Body of pancreas (tissue), 4 donors: ENCODE measurements at regions not wholly inside any gene's neighbourhood (a gene's known extent, or its start where the extent isn't known, plus 50 kb on each side); places are given as distances from the start of the nearest gene placed in this dataset.
A peak's percentile ranks its signal among the peaks of the same experiment; 100 is the strongest.

Source experiments
- ATAC-seq: fragments of 150-250 bp; one replicate; pipeline ENCODE4 v1.9.1; 2016
- DNase-seq, 4 donors: peaks; one replicate each; pipeline ENCODE4 v3.0.0-alpha.2; 2019
- H3K27ac ChIP-seq, 4 donors: fragments of 200-600 bp; sonication (generic); 1 replicate in 3 of 4; 2 replicates in 1 of 4; pipeline versions ENCODE4 v1.5.1 to v1.6.1; 2016 to 2019; ENCODE audit warnings: mild to moderate bottlenecking in 1 of 4, mixed read lengths in 1 of 4, moderate library complexity in 1 of 4
- H3K27me3 ChIP-seq, 2 donors: fragments of 200-600 bp; sonication (generic); one replicate each; pipeline ENCODE4 v1.6.0; 2016; ENCODE audit warnings: mild to moderate bottlenecking in 1 of 2
- H3K36me3 ChIP-seq, 2 donors: fragments of 200-600 bp; sonication (generic); replicated peaks in 1 of 2; 2 replicates each; pipeline ENCODE4 v1.5.1; 2016; ENCODE audit warnings: low read depth in 2 of 2; ENCODE audit not compliant: insufficient read depth in 1 of 2
- H3K4me1 ChIP-seq: fragments of 200-600 bp; sonication (generic); one replicate; pipeline ENCODE4 v1.6.0; 2016
- H3K4me3 ChIP-seq, 2 donors: fragments of 200-600 bp; sonication (generic); 1 replicate in 1 of 2; 2 replicates in 1 of 2; pipeline ENCODE4 v1.5.1; 2016 to 2019
- H3K9me3 ChIP-seq, 3 donors: fragments of 200-600 bp; sonication (generic); 1 replicate in 2 of 3; 2 replicates in 1 of 3; pipeline ENCODE4 v1.5.1; 2016
- CTCF ChIP-seq, 7 experiments: fragments of 450-650 bp in 4 of 7; fragments of 200-600 bp in 3 of 7; sonication (generic) in 3 of 7; IDR thresholded peaks; one replicate each; pipeline ENCODE4 v1.5.1; 2016 to 2019; ENCODE audit warnings: antibody characterized with exemption in 7 of 7
- POLR2A ChIP-seq, 3 donors: fragments of 450-650 bp; IDR thresholded peaks; one replicate each; pipeline ENCODE4 v1.6.1; 2016; ENCODE audit warnings: antibody characterized with exemption in 3 of 3, mild to moderate bottlenecking in 2 of 3
- WGBS, 2 donors: methylation state at CpG; one replicate each; pipeline ENCODE4 v1.1.5; 2017; 5-methylcytosine and 5-hydroxymethylcytosine counted together
- intact Hi-C: fragments of 100-400 bp; cut with DNase I; formaldehyde crosslinking; loops from one replicate; pipeline ENCODE4 v1.15.1; 2023

GRCh38 chr1:80066060-80066459 lies 1059.5 kb upstream of the ADGRL4 start:
- no peak overlapping the region for H3K4me3 ChIP-seq
- H3K4me1 ChIP-seq, result no peaks in the 10 kb centered on the region
- no peaks in the 10 kb centered on the region for H3K36me3 ChIP-seq
- TF ChIP-seq CTCF (IDR thresholded peaks at IDR 0.05) (no peak), POLR2A (IDR thresholded peaks at IDR 0.05) (no peak)
- 24 to 28% methylated on average over 2 of the region's 2 CpGs for WGBS, 2 donors
- no peak for ATAC-seq
- H3K27me3 ChIP-seq, result no peaks in the 10 kb centered on the region
- no peak for DNase-seq
- intact Hi-C loops, result no loop called here
- H3K27ac ChIP-seq, result no peak overlapping the region
- no peaks in the 10 kb centered on the region for H3K9me3 ChIP-seq

- no peak for ATAC-seq
- no peak overlapping the region for H3K4me3 ChIP-seq
These were observed 1058.0 kb upstream of the ADGRL4 start for GRCh38 chr1:80064524-80064923.

GRCh38 chr1:80059940-80060339 lies 1053.4 kb upstream of the ADGRL4 start:
- H3K27ac ChIP-seq, result no peak overlapping the region
- H3K4me1 ChIP-seq, result no peaks in the 10 kb centered on the region
- no peak overlapping the region for H3K4me3 ChIP-seq
- H3K27me3 ChIP-seq, result no peaks in the 10 kb centered on the region
- no peaks in the 10 kb centered on the region for H3K36me3 ChIP-seq
- no peaks in the 10 kb centered on the region for H3K9me3 ChIP-seq
- DNase-seq (no peak), ATAC-seq (no peak)
- WGBS, 2 donors, result 78 to 93% methylated on average over 4 of the region's 4 CpGs
- intact Hi-C loops, result no loop called here
- TF ChIP-seq CTCF (IDR thresholded peaks at IDR 0.05) (no peak), POLR2A (IDR thresholded peaks at IDR 0.05) (no peak)

More at GRCh38 chr1:80064524-80064923, 1058.0 kb upstream of the ADGRL4 start:
- Histone ChIP-seq H3K9me3 (no peaks in the 10 kb centered on the region), H3K4me1 (no peaks in the 10 kb centered on the region), H3K27ac (no peak overlapping the region), H3K27me3 (no peaks in the 10 kb centered on the region), H3K36me3 (no peaks in the 10 kb centered on the region)
- TF ChIP-seq CTCF (IDR thresholded peaks at IDR 0.05), result no peak
- TF ChIP-seq POLR2A (IDR thresholded peaks at IDR 0.05), result no peak
- DNase-seq, result no peak
- WGBS, 2 donors, result 34 to 86% methylated on average over 2 of the region's 2 CpGs
- intact Hi-C loops, result no loop called here

GRCh38 chr1:80056179-80056578 lies 1049.6 kb upstream of the ADGRL4 start:
- H3K4me1 ChIP-seq, result no peaks in the 10 kb centered on the region
- ATAC-seq, result no peak
- no peak for TF ChIP-seq CTCF (IDR thresholded peaks at IDR 0.05)
- no peak for TF ChIP-seq POLR2A (IDR thresholded peaks at IDR 0.05)
- H3K27me3 ChIP-seq, result no peaks in the 10 kb centered on the region
- no peaks in the 10 kb centered on the region for H3K36me3 ChIP-seq
- H3K9me3 ChIP-seq, result no peaks in the 10 kb centered on the region
- no peak overlapping the region for H3K27ac ChIP-seq
- intact Hi-C loops, result no loop called here
- no peak for DNase-seq
- H3K4me3 ChIP-seq, result no peak overlapping the region

GRCh38 chr1:80054129-80054528 lies 1047.6 kb upstream of the ADGRL4 start:
- WGBS, 2 donors, result 71 to 74% methylated on average over 7 of the region's 7 CpGs
- DNase-seq (peak in 3 of 4 donors; percentile 10 to 16 (median 13)), ATAC-seq (no peak)
- intact Hi-C loops, result no loop called here
- Histone ChIP-seq H3K36me3 (no peaks in the 10 kb centered on the region), H3K9me3 (no peaks in the 10 kb centered on the region), H3K27ac (no peak overlapping the region), H3K27me3 (no peaks in the 10 kb centered on the region), H3K4me3 (no peak overlapping the region), H3K4me1 (no peaks in the 10 kb centered on the region)
- TF ChIP-seq POLR2A (IDR thresholded peaks at IDR 0.05), result no peak
- TF ChIP-seq CTCF (IDR thresholded peaks at IDR 0.05), result no peak
